ENCODE measurements at regions not wholly inside any gene's neighbourhood (a gene's known extent, or its start where the extent isn't known, plus 50 kb on each side); places are given as distances from the start of the nearest gene placed in this dataset.

DNA sequence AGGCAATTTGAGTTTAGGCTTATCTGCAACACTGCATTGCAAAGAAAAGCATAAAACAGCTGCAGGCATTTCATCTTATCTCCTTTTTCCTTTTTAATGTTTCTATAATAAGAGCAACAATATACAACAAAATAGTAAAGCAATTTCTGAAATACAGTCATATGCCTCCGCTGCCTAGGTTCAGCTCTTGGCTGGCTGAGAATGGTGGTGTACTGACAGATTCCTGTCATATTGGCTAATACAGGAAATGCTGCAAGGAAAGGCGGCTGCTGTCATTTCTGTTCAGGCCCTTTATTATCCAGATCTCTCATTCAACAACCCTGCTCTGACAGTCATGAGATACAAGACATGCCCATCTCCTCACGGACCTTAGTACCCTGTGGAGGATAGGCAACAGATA, 677.0 kb downstream of the TAF11L14 start:
- Histone ChIP-seq H3K4me3 (ENCODE audit: low read depth, low read length) (no peak overlapping the region), H3K9me3 (no peaks in the 10 kb centered on the region), H3K27me3 (no peaks in the 10 kb centered on the region), H3K4me1 (peaks cover 4% of the 10 kb centered on the region), H3K36me3 (no peaks in the 10 kb centered on the region)
- DNase-seq, result peak; percentile 29
- TF ChIP-seq, protein P1, sequence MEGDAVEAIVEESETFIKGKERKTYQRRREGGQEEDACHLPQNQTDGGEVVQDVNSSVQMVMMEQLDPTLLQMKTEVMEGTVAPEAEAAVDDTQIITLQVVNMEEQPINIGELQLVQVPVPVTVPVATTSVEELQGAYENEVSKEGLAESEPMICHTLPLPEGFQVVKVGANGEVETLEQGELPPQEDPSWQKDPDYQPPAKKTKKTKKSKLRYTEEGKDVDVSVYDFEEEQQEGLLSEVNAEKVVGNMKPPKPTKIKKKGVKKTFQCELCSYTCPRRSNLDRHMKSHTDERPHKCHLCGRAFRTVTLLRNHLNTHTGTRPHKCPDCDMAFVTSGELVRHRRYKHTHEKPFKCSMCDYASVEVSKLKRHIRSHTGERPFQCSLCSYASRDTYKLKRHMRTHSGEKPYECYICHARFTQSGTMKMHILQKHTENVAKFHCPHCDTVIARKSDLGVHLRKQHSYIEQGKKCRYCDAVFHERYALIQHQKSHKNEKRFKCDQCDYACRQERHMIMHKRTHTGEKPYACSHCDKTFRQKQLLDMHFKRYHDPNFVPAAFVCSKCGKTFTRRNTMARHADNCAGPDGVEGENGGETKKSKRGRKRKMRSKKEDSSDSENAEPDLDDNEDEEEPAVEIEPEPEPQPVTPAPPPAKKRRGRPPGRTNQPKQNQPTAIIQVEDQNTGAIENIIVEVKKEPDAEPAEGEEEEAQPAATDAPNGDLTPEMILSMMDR (IDR thresholded peaks at IDR 0.05; ENCODE audit: low read depth, low read length), result no peak

DNA sequence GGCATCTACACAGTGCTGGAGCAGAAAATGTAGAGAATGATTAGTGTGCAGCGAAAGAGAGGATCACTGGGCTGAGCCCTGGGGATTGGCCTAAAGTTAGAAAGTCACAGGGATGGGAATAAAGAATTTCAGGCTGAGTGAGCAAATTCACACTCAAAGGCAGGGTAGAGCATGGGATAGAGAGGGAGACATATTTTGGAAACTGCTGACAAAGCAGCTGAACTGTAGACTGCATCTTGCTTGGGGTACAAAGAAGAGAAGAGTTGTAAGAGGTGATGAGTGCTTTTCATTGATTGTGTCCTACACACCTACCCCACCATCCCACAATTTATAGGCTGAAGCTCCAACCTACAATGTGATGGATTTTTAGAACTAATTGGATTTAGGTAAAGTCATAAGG, 677.8 kb downstream of the TAF11L14 start:
- TF ChIP-seq, protein P1 (IDR thresholded peaks at IDR 0.05; ENCODE audit: low read depth, low read length), result no peak
- H3K4me3 ChIP-seq (ENCODE audit: low read depth, low read length), result no peak overlapping the region
- no peak for DNase-seq
- H3K27me3 ChIP-seq, result no peaks in the 10 kb centered on the region
- no peaks in the 10 kb centered on the region for H3K36me3 ChIP-seq
- no peaks in the 10 kb centered on the region for H3K9me3 ChIP-seq
- H3K4me1 ChIP-seq, result peaks cover 4% of the 10 kb centered on the region

DNA sequence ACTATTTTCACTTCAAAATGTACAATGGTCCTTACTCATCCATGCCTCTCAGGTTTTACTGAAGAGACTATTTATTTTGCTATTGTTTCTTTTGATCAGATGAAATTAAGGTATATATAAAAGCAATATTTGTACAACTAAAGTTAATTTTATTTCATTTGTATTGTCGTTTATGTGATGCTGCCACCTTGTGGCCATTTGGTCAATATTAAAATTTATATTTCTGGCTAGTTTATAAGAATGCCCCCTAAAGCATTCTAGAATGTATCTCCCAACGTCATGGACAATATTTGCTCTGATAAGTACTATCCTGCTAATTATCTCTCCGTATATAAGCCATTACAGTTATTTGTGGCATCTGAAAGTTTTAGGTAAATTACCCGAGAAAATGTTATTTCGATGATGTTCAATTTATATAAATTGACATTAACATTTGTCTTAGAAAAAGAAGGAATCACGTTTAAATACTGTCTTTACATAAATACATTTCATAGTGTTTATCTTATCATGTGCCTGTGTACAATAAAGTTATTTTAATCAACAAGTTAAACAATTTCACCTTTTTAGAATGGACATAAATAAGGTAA, 680.0 kb downstream of the TAF11L14 start:
- peaks cover 4% of the 10 kb centered on the region for H3K4me1 ChIP-seq
- H3K4me3 ChIP-seq (ENCODE audit: low read depth, low read length), result no peak overlapping the region
- TF ChIP-seq, protein P1 (IDR thresholded peaks at IDR 0.05; ENCODE audit: low read depth, low read length), result peak; percentile 46
- DNase-seq, result no peak
- no peaks in the 10 kb centered on the region for H3K36me3 ChIP-seq
- no peaks in the 10 kb centered on the region for H3K27me3 ChIP-seq
- H3K9me3 ChIP-seq, result no peaks in the 10 kb centered on the region

DNA sequence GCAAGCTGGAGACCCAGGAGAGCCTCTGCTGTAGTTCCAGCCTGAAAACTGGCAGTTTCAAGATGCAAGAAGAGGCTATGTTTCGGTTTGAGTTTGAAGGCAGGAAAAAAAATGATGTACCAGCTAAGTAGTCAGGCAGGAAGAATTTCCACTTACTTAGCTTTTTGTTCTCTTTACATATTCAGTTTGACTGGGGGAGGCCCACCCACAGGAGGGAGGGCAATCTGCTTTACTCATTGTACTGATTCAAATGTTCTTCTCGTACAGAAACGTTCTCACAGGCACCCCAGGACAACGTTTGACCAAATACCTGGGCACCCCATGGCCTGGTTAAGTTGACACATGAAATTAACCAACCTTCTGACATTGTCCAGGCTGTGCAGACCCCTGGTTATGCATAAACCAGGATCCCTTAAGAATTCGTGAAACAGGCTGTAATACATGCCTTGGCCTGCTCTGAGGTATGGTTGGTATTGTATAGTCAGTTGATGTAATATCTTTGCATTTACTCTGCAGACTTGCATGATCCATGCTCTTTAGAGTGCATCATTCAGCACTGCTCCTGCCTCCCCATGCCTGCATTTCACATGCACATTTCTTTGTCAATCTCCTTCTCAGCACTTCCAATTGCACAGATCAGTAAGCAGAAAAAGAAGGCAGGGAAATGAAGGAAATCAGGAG, 687.1 kb downstream of the TAF11L14 start:
- Histone ChIP-seq H3K27me3 (no peaks in the 10 kb centered on the region), H3K36me3 (no peaks in the 10 kb centered on the region), H3K4me1 (peaks cover 3% of the 10 kb centered on the region), H3K4me3 (ENCODE audit: low read depth, low read length) (no peak overlapping the region), H3K9me3 (no peaks in the 10 kb centered on the region)
- no peak for DNase-seq
- TF ChIP-seq, protein P1 (IDR thresholded peaks at IDR 0.05; ENCODE audit: low read depth, low read length), result no peak

DNA sequence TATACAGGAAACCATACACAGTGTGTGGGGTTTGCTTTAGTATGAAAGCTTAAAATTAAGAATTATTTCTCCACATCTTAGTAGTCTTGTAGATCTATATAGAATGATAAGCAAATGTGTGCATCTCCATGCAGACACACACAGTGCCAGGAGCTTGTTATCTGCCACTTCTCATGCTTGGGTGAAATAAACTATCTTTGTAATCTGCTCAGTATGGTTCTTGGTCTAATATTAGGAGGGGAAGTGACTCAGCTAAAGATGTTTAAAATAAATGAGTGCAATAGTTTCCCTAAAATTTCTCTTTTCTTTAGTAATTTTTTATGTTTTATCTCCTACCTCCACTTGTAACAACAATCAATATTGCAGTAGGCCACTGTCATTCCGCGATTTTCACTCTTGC, 689.6 kb downstream of the TAF11L14 start:
- H3K9me3 ChIP-seq, result no peaks in the 10 kb centered on the region
- TF ChIP-seq, protein P1 (IDR thresholded peaks at IDR 0.05; ENCODE audit: low read depth, low read length), result no peak
- no peaks in the 10 kb centered on the region for H3K36me3 ChIP-seq
- no peak for DNase-seq
- peaks cover 3% of the 10 kb centered on the region for H3K4me1 ChIP-seq
- no peaks in the 10 kb centered on the region for H3K27me3 ChIP-seq
- H3K4me3 ChIP-seq (ENCODE audit: low read depth, low read length), result no peak overlapping the region

DNA sequence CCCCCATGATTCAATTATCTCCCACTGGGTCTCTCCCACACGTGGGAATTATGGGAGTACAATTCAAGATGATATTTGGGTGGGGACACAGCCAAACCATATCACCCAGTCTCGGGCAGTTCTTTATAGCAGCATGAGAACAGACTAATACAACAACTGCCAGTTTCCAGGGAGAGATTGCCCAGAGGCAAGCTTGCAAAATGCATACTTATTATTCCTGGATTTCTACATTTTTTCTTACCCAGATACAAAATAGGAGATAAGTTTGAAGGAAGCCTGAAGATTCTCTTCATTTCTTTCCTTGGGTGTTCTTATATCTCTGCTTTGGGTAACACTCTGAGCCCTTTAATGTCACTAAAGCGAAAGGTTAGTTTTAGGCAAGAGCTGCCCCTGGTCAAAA, 691.2 kb downstream of the TAF11L14 start:
- Histone ChIP-seq H3K4me1 (peaks cover 3% of the 10 kb centered on the region), H3K9me3 (no peaks in the 10 kb centered on the region), H3K36me3 (no peaks in the 10 kb centered on the region), H3K27me3 (no peaks in the 10 kb centered on the region), H3K4me3 (ENCODE audit: low read depth, low read length) (no peak overlapping the region)
- TF ChIP-seq, protein P1 (IDR thresholded peaks at IDR 0.05; ENCODE audit: low read depth, low read length), result no peak
- DNase-seq, result no peak
